Spinal cord (tissue), 9 donors: ENCODE measurements at regions not wholly inside any gene's neighbourhood (a gene's known extent, or its start where the extent isn't known, plus 50 kb on each side); places are given as distances from the start of the nearest gene placed in this dataset.
"Not testable (repeated sequence)": the region's sequence is repeated elsewhere in the genome, so short reads cannot be mapped to it uniquely, and the experiment has no call there.

Experiments used
- DNase-seq, 6 donors: peaks; one replicate each; pipeline versions ENCODE4 v3.0.0 to v3.0.0-alpha.2; 2013 to 2015; ENCODE audit warnings: low spot score in 6 of 6, low read depth in 4 of 6
- H3K27ac ChIP-seq: one replicate; pipeline ENCODE4 v1.5.1; 2013; ENCODE audit warnings: low read depth, low read length, control low read depth
- H3K27me3 ChIP-seq: one replicate; pipeline ENCODE4 v1.6.1; 2013; ENCODE audit warnings: low read length; ENCODE audit not compliant: control insufficient read depth, insufficient read depth
- H3K36me3 ChIP-seq: one replicate; pipeline ENCODE4 v1.6.1; 2013; ENCODE audit warnings: low read length; ENCODE audit not compliant: control insufficient read depth, insufficient read depth
- H3K4me1 ChIP-seq: one replicate; pipeline ENCODE4 v1.6.1; 2013; ENCODE audit warnings: low read length; ENCODE audit not compliant: control insufficient read depth, insufficient read depth
- H3K4me3 ChIP-seq: one replicate; pipeline ENCODE4 v1.5.1; 2013; ENCODE audit warnings: low read depth, low read length, control low read depth
- H3K9me3 ChIP-seq: one replicate; pipeline ENCODE4 v1.6.1; 2013; ENCODE audit warnings: low read length; ENCODE audit not compliant: control insufficient read depth, insufficient read depth
- WGBS: methylation state at CpG from one replicate; pipeline ENCODE4 v1.1.5; 2013; ENCODE audit warnings: missing lambda C conversion rate; ENCODE audit not compliant: insufficient coverage; 5-methylcytosine and 5-hydroxymethylcytosine counted together
- donor health status: healthy.

GRCh38 chr15:20275373-20275967 lies 266.1 kb downstream of the GOLGA6L6 start:
- not testable (repeated sequence) for H3K27me3 ChIP-seq, DNase-seq, H3K36me3 ChIP-seq, H3K9me3 ChIP-seq, H3K4me1 ChIP-seq, H3K4me3 ChIP-seq, H3K27ac ChIP-seq
- WGBS = 53% methylated on average over 3 of the region's 5 CpGs

- WGBS = 72% methylated on average over 14 of the region's 14 CpGs
- Histone ChIP-seq H3K27me3 (no peaks in the 10 kb centered on the region), H3K4me1 (no peaks in the 10 kb centered on the region), H3K9me3 (peaks cover 9% of the 10 kb centered on the region), H3K27ac (no peak overlapping the region), H3K36me3 (no peaks in the 10 kb centered on the region), H3K4me3 (no peak overlapping the region)
- no peak for DNase-seq
Measured at GRCh38 chr15:20272422-20273184, 269.0 kb downstream of the GOLGA6L6 start.

GRCh38 chr15:20271647-20272046 lies 270.0 kb downstream of the GOLGA6L6 start:
- no peaks in the 10 kb centered on the region for H3K27me3 ChIP-seq
- no peak for DNase-seq
- no peaks in the 10 kb centered on the region for H3K36me3 ChIP-seq
- H3K4me1 ChIP-seq = no peaks in the 10 kb centered on the region
- peaks cover 5% of the 10 kb centered on the region for H3K9me3 ChIP-seq
- H3K4me3 ChIP-seq = no peak overlapping the region
- no peak overlapping the region for H3K27ac ChIP-seq
- WGBS = 55% methylated on average over 5 of the region's 5 CpGs

- not testable (repeated sequence) for H3K4me1 ChIP-seq, H3K27me3 ChIP-seq, H3K36me3 ChIP-seq, DNase-seq, H3K9me3 ChIP-seq, H3K27ac ChIP-seq, H3K4me3 ChIP-seq
- WGBS = 88% methylated on average over 5 of the region's 5 CpGs
Measured at GRCh38 chr15:20269956-20270355, 271.6 kb downstream of the GOLGA6L6 start.

- H3K27ac ChIP-seq, DNase-seq, H3K36me3 ChIP-seq, H3K4me1 ChIP-seq, H3K9me3 ChIP-seq, H3K4me3 ChIP-seq, H3K27me3 ChIP-seq: not testable (repeated sequence)
- WGBS = no CpG with 5 or more reads among the region's 6 CpGs
Measured at GRCh38 chr15:20267996-20268395, 273.6 kb downstream of the GOLGA6L6 start.

GRCh38 chr15:20267051-20267730 lies 274.4 kb downstream of the GOLGA6L6 start:
- not testable (repeated sequence) for H3K27ac ChIP-seq, H3K4me3 ChIP-seq, H3K4me1 ChIP-seq, H3K9me3 ChIP-seq, H3K36me3 ChIP-seq, DNase-seq, H3K27me3 ChIP-seq
- 68% methylated on average over 4 of the region's 6 CpGs for WGBS

GRCh38 chr15:20265710-20266109 lies 275.9 kb downstream of the GOLGA6L6 start:
- H3K27me3 ChIP-seq, DNase-seq, H3K36me3 ChIP-seq, H3K9me3 ChIP-seq, H3K27ac ChIP-seq, H3K4me1 ChIP-seq, H3K4me3 ChIP-seq: not testable (repeated sequence)
- WGBS = no CpG with 5 or more reads among the region's 1 CpG

GRCh38 chr15:20261321-20262280 lies 280.0 kb downstream of the GOLGA6L6 start:
- DNase-seq, H3K27me3 ChIP-seq, H3K36me3 ChIP-seq, H3K9me3 ChIP-seq, H3K4me1 ChIP-seq, H3K4me3 ChIP-seq, H3K27ac ChIP-seq: not testable (repeated sequence)
- 74% methylated on average over 12 of the region's 16 CpGs for WGBS

GRCh38 chr15:20260650-20261049 lies 280.9 kb downstream of the GOLGA6L6 start:
- not testable (repeated sequence) for H3K36me3 ChIP-seq, H3K4me1 ChIP-seq, H3K9me3 ChIP-seq, H3K27me3 ChIP-seq, H3K27ac ChIP-seq, DNase-seq, H3K4me3 ChIP-seq
- 65% methylated on average over 7 of the region's 7 CpGs for whole genome bisulfite sequencing
